K562 (cell line): ENCODE measurements at regions not wholly inside any gene's neighbourhood (a gene's known extent, or its start where the extent isn't known, plus 50 kb on each side); places are given as distances from the start of the nearest gene placed in this dataset.

Experiments used
- ATAC-seq: fragments of 200-7000 bp; cut with Tn5 transposase; 3 replicates; pipeline ENCODE4 v1.9.1; 2020; ENCODE audit warnings: moderate library complexity
- BruUV-seq: library from RNA; stranded (reverse); fragments of 400-500 nt; replicated peaks from 2 replicates; lab custom pipeline; 2021; lab: Mats Ljungman, UMichigan
- CTCF ChIA-PET: fragments of 300-600 bp; formaldehyde crosslinking; extraction: SDS; loops from one replicate; lab custom pipeline; 2021; ENCODE audit warnings: low intra/inter-chr PET ratio; lab: Yijun Ruan, JAX
- POLR2A ChIA-PET: fragments of 300-600, 350-650 bp; sonication (Branson Sonifier 250); formaldehyde crosslinking; extraction: SDS; loops from one replicate; lab custom pipeline; 2021; ENCODE audit warnings: antibody characterized with exemption, inconsistent platforms; lab: Yijun Ruan, JAX
- DNase-seq, 4 experiments: peaks; one replicate each; pipeline versions ENCODE4 v3.0.0 to v3.0.0-alpha.2; 2011 to 2018; ENCODE audit warnings: low spot score in 3 of 4, mixed read lengths in 3 of 4; ENCODE audit errors: extremely low read depth in 1 of 4
- FAIRE-seq: peaks from 2 replicates; lab custom pipeline; 2011; peaks lifted over from hg19 to GRCh38; lab: Jason Lieb, UNC
- H2AFZ ChIP-seq: 2 replicates; pipeline ENCODE4 v1.6.0; 2011; ENCODE audit warnings: low read depth, low read length, control low read depth, inconsistent platforms
- H3K27ac ChIP-seq: fragments of 200-600 bp; 3 replicates; pipeline ENCODE4 v1.8.0; 2011; ENCODE audit warnings: low read depth, mild to moderate bottlenecking, control low read depth, inconsistent platforms, low read length, moderate library complexity, mixed read lengths; ENCODE audit errors: extremely low read depth
- H3K27me3 ChIP-seq, 2 experiments: fragments of 300-600 bp in 1 of 2; 2 replicates in 1 of 2; 3 replicates in 1 of 2; pipeline versions ENCODE4 v1.6.0 to v1.8.0; 2011; ENCODE audit warnings: inconsistent platforms in 2 of 2, low read length in 2 of 2, mild to moderate bottlenecking in 1 of 2, mixed read lengths in 1 of 2, moderate library complexity in 1 of 2; ENCODE audit not compliant: control insufficient read depth in 2 of 2, insufficient read depth in 2 of 2
- H3K36me3 ChIP-seq: fragments of 300-600 bp; 3 replicates; pipeline ENCODE4 v1.8.0; 2011; ENCODE audit warnings: mild to moderate bottlenecking, low read length, inconsistent platforms; ENCODE audit not compliant: control insufficient read depth, insufficient read depth
- H3K4me1 ChIP-seq, 2 experiments: fragments of 200-600 bp in 1 of 2; replicated peaks in 1 of 2; 2 replicates in 1 of 2; 3 replicates in 1 of 2; pipeline versions ENCODE4 v1.5.1 to v1.8.0; 2011; ENCODE audit warnings: inconsistent platforms in 2 of 2, low read length in 2 of 2, mild to moderate bottlenecking in 1 of 2, mixed read lengths in 1 of 2, moderate library complexity in 1 of 2; ENCODE audit not compliant: control insufficient read depth in 2 of 2, insufficient read depth in 2 of 2
- H3K4me2 ChIP-seq: 2 replicates; pipeline ENCODE4 v1.6.1; 2011; ENCODE audit warnings: low read length, control low read depth, inconsistent platforms, mixed read lengths; ENCODE audit not compliant: insufficient read depth
- H3K4me3 ChIP-seq: fragments of 200-600 bp; sonication (generic), shearing (Covaris generic); 2 replicates; pipeline ENCODE4 v1.5.1; 2016; ENCODE audit warnings: control low read depth, inconsistent platforms
- H3K79me2 ChIP-seq: fragments of 200-600 bp; 3 replicates; pipeline ENCODE4 v1.8.0; 2011; ENCODE audit warnings: low read length, inconsistent platforms; ENCODE audit not compliant: control insufficient read depth, insufficient read depth
- H3K9ac ChIP-seq, 2 experiments: 2 replicates each; pipeline versions ENCODE4 v1.6.0 to v1.6.1; 2011; ENCODE audit warnings: low read depth in 2 of 2, low read length in 2 of 2, control low read depth in 1 of 2, inconsistent platforms in 1 of 2, mild to moderate bottlenecking in 1 of 2, mixed read lengths in 1 of 2; ENCODE audit not compliant: insufficient read depth in 1 of 2
- H3K9me1 ChIP-seq: one replicate; pipeline ENCODE4 v1.6.0; 2011; ENCODE audit warnings: inconsistent platforms, mild to moderate bottlenecking, low read length, moderate library complexity; ENCODE audit not compliant: control insufficient read depth, insufficient read depth
- H3K9me3 ChIP-seq: replicated peaks from 2 replicates; pipeline ENCODE4 v1.5.1; 2011; ENCODE audit warnings: low read depth, low read length, inconsistent platforms; ENCODE audit not compliant: control insufficient read depth, insufficient read depth
- H4K20me1 ChIP-seq: replicated peaks from 2 replicates; pipeline ENCODE4 v1.6.1; 2011; ENCODE audit warnings: low read length, inconsistent platforms, mixed read lengths; ENCODE audit not compliant: control insufficient read depth, insufficient read depth
- CEBPB ChIP-seq: fragments of 450-650 bp; IDR thresholded peaks from 2 replicates; pipeline ENCODE4 v1.6.1; 2016; ENCODE audit warnings: missing genetic modification characterization, missing compliant biosample characterization
- CEBPG ChIP-seq, 3 experiments: fragments of 200-800 bp in 1 of 3; sonication (Bioruptor generic) in 1 of 3; sonication (generic) in 1 of 3; formaldehyde crosslinking in 1 of 3; IDR thresholded peaks in 2 of 3; conservative IDR thresholded peaks in 1 of 3; 2 replicates each; pipeline versions ENCODE4 v1.6.1 to v1.8.0; 2016 to 2022; ENCODE audit warnings: missing compliant biosample characterization in 2 of 3, missing genetic modification characterization in 2 of 3, mild to moderate bottlenecking in 1 of 3, missing genetic modification reagents in 1 of 3
- DNMT1 ChIP-seq: fragments of 450-650 bp; IDR thresholded peaks from 2 replicates; pipeline ENCODE4 v1.6.1; 2016; ENCODE audit warnings: antibody characterized with exemption, mild to moderate bottlenecking
- HNRNPH1 ChIP-seq: fragments of 200-400 bp; formaldehyde crosslinking; optimal IDR thresholded peaks from 2 replicates; pipeline ENCODE3; 2017; ENCODE audit warnings: low read depth, mild to moderate bottlenecking, low read length, moderate library complexity
- NFIX ChIP-seq: fragments of 250-450 bp; sonication (Bioruptor Pico); IDR thresholded peaks from 2 replicates; pipeline ENCODE4 v1.4.0; 2020; ENCODE audit warnings: low read depth, mild to moderate bottlenecking, moderate library complexity
- NONO ChIP-seq, 2 experiments: fragments of 200-400 bp in 1 of 2; fragments of 450-650 bp in 1 of 2; formaldehyde crosslinking in 1 of 2; IDR thresholded peaks; 2 replicates each; pipeline ENCODE4 v1.6.1; 2017; ENCODE audit warnings: low read depth in 2 of 2, mild to moderate bottlenecking in 2 of 2, moderate library complexity in 2 of 2, low read length in 1 of 2
- NR2C2 ChIP-seq, 2 experiments: fragments of 200-800 bp in 1 of 2; sonication (Bioruptor generic) in 1 of 2; sonication (generic) in 1 of 2; formaldehyde crosslinking in 1 of 2; IDR thresholded peaks; 2 replicates each; pipeline versions ENCODE4 v1.6.1 to v1.8.0; 2016 to 2022; ENCODE audit warnings: mild to moderate bottlenecking in 1 of 2, missing compliant biosample characterization in 1 of 2, missing genetic modification characterization in 1 of 2, missing genetic modification reagents in 1 of 2
- ZKSCAN8 ChIP-seq: fragments of 200-800 bp; sonication (Bioruptor generic); IDR thresholded peaks from 2 replicates; pipeline ENCODE4 v1.6.1; 2016; ENCODE audit warnings: missing genetic modification characterization, missing compliant biosample characterization
- ZMIZ1 ChIP-seq, 2 experiments: fragments of 150-350 bp in 1 of 2; IDR thresholded peaks; 2 replicates each; pipeline ENCODE4 v1.6.1; 2012 to 2016; ENCODE audit warnings: low read depth in 2 of 2, low read length in 2 of 2, mild to moderate bottlenecking in 1 of 2, moderate library complexity in 1 of 2
- WGBS: fragments of 100-300 bp; shearing (Covaris generic); methylation state at CpG from one replicate; pipeline ENCODE4 v1.1.6; 2016; ENCODE audit warnings: low coverage, mixed read lengths; ENCODE audit not compliant: insufficient coverage; ENCODE audit errors: missing lambda C conversion rate; 5-methylcytosine and 5-hydroxymethylcytosine counted together
- in situ Hi-C: fragments of 300-500 bp; cut with MboI; formaldehyde crosslinking; loops from 4 replicates; pipeline ENCODE4 v1.15.0; 2018; ENCODE audit warnings: inconsistent platforms, mixed read lengths
- intact Hi-C: fragments of 100-400 bp; cut with micrococcal nuclease; formaldehyde crosslinking; loops from 2 replicates; pipeline ENCODE4 v1.14.2; 2022

- DNase-seq, result no peak
- H3K4me1 ChIP-seq, result no peaks in the 10 kb centered on the region
- ATAC-seq, result no peak
- no peak overlapping the region for H3K4me3 ChIP-seq
- TF ChIP-seq CEBPG (CRISPR knock-in tag; IDR thresholded peaks at IDR 0.05), result no peak
- TF ChIP-seq CEBPG (tag; conservative IDR thresholded peaks at IDR 0.05 in 1 of 2, IDR thresholded peaks at IDR 0.05 in 1 of 2), result 0 out of 4 replicates have a peak, but pooled peaks of 1 of the 2 experiments have one; percentile 25
- TF ChIP-seq DNMT1, result no peak
- TF ChIP-seq NONO (IDR thresholded peaks at IDR 0.05; ENCODE audit: low read depth in 2 of 2, low read length in 1 of 2), result no peak
- TF ChIP-seq CEBPB (tag), result no peak
- no peaks in the 10 kb centered on the region for H3K36me3 ChIP-seq
- no peak for FAIRE-seq
- CTCF ChIA-PET, result no interaction called here
- POLR2A ChIA-PET, result no interaction called here
- no peak overlapping the region for H3K9ac ChIP-seq
- no peaks in the 10 kb centered on the region for H4K20me1 ChIP-seq
- no peak overlapping the region for H2AFZ ChIP-seq
- BruUV-seq, result no TSS peak
- in situ Hi-C loops (no loop called here), intact Hi-C loops (no loop called here)
- no peaks in the 10 kb centered on the region for H3K27me3 ChIP-seq
- 1% methylated on average over 7 of the region's 7 CpGs for WGBS
- H3K79me2 ChIP-seq, result no peaks in the 10 kb centered on the region
- no peak overlapping the region for H3K27ac ChIP-seq
- H3K9me1 ChIP-seq, result no peaks in the 10 kb centered on the region
- no peak overlapping the region for H3K4me2 ChIP-seq
- no peaks in the 10 kb centered on the region for H3K9me3 ChIP-seq
Measured at GRCh38 chr14:59013672-59014298, 174.7 kb upstream of the DAAM1 start.

- CTCF ChIA-PET, result no interaction called here
- intact Hi-C loops (loop anchor here (5.0 kb wide), 1 partner anchor 513 kb away; no protein-coding TSS in a partner anchor), in situ Hi-C loops (no loop called here)
- no peaks in the 10 kb centered on the region for H3K79me2 ChIP-seq
- H3K4me1 ChIP-seq, result no peaks in the 10 kb centered on the region
- H3K27me3 ChIP-seq, result no peaks in the 10 kb centered on the region
- H3K9me1 ChIP-seq, result no peaks in the 10 kb centered on the region
- DNase-seq (no peak), ATAC-seq (no peak), FAIRE-seq (no peak)
- H3K4me3 ChIP-seq, result no peak overlapping the region
- H4K20me1 ChIP-seq, result no peaks in the 10 kb centered on the region
- H2AFZ ChIP-seq, result no peak overlapping the region
- no peaks in the 10 kb centered on the region for H3K36me3 ChIP-seq
- 3% methylated on average over 3 of the region's 3 CpGs for WGBS
- no peak overlapping the region for H3K4me2 ChIP-seq
- no TSS peak for BruUV-seq
- no peak overlapping the region for H3K27ac ChIP-seq
- H3K9ac ChIP-seq, result no peak overlapping the region
- POLR2A ChIA-PET, result interaction anchor here (0.6 kb wide), 2 partner anchors 29 to 283 kb away, joined by 3 read pairs; no protein-coding TSS in a partner anchor
- no peaks in the 10 kb centered on the region for H3K9me3 ChIP-seq
- TF ChIP-seq ZMIZ1 (IDR thresholded peaks at IDR 0.05; ENCODE audit: low read depth in 2 of 2, low read length in 2 of 2) (no peak), NR2C2 (CRISPR knock-in tag; IDR thresholded peaks at IDR 0.05) (no peak), NR2C2 (tag; IDR thresholded peaks at IDR 0.05) (no peak), HNRNPH1 (no peak), NFIX (no peak), ZKSCAN8 (CRISPR knock-in tag) (no peak)
Measured at GRCh38 chr14:59015482-59015881, 173.0 kb upstream of the DAAM1 start.
